ENCODE measurements at regions not wholly inside any gene's neighbourhood (a gene's known extent, or its start where the extent isn't known, plus 50 kb on each side); places are given as distances from the start of the nearest gene placed in this dataset.

- ChIA-PET POLR2A (no interaction called here), RAD21 (ENCODE audit: unreplicated experiment) (no interaction called here), SMC1A (ENCODE audit: uncharacterized antibody, unreplicated experiment) (no interaction called here), CTCF (no interaction called here)
- in situ Hi-C loops (cut with MboI) (no loop called here), intact Hi-C loops (cut with micrococcal nuclease; ENCODE audit: unreplicated experiment) (no loop called here)
- TF ChIP-seq CHD2 (IDR thresholded peaks at IDR 0.05; ENCODE audit: borderline replicate concordance, low read depth, low read length) (no peak), BCL3 (IDR thresholded peaks at IDR 0.05; ENCODE audit: borderline replicate concordance, insufficient read depth, low read depth, low read length, poor library complexity, severe bottlenecking) (no peak), SKIL (IDR thresholded peaks at IDR 0.05; ENCODE audit: low read depth, poor library complexity, severe bottlenecking) (no peak), POLR2A (IDR thresholded peaks at IDR 0.05; ENCODE audit: low read depth, low read length) (no peak), MEF2B (IDR thresholded peaks at IDR 0.05; ENCODE audit: partially characterized antibody, poor library complexity, severe bottlenecking) (no peak)
- no peaks in the 10 kb centered on the region for H3K79me2 ChIP-seq (ENCODE audit: control insufficient read depth, insufficient read depth, low read length)
- H3K4me3 ChIP-seq, result no peak overlapping the region
- no peaks in the 10 kb centered on the region for H3K27me3 ChIP-seq (replicated peaks in 1 of 2; ENCODE audit: control insufficient read depth in 2 of 2, insufficient read depth in 2 of 2, low read length in 1 of 2)
- no peak for ATAC-seq
- H3K4me2 ChIP-seq (ENCODE audit: control insufficient read depth, insufficient read depth), result no peak overlapping the region
- no peak overlapping the region for H3K27ac ChIP-seq (ENCODE audit: control insufficient read depth, insufficient read depth)
- no peak for DNase-seq (ENCODE audit: low read depth, low spot score)
- no peaks in the 10 kb centered on the region for H3K36me3 ChIP-seq (ENCODE audit: control insufficient read depth in 2 of 2, insufficient read depth in 2 of 2, low read length in 1 of 2)
- H3K9ac ChIP-seq (ENCODE audit: control insufficient read depth, insufficient read depth, low read length), result no peak overlapping the region
- H3K9me3 ChIP-seq (replicated peaks; ENCODE audit: control insufficient read depth, insufficient read depth, low read length), result no peaks in the 10 kb centered on the region
- H3K4me1 ChIP-seq (ENCODE audit: control insufficient read depth, insufficient read depth, low read length), result no peaks in the 10 kb centered on the region
- BruUV-seq (replicated peaks), result no TSS peak
- no peaks in the 10 kb centered on the region for H4K20me1 ChIP-seq (ENCODE audit: control insufficient read depth, insufficient read depth)
- no peak overlapping the region for H2AFZ ChIP-seq (ENCODE audit: control insufficient read depth, low read depth, low read length)
- no peak for FAIRE-seq
These were observed 201.8 kb upstream of the MPDZ start for GRCh38 chr9:13481274-13481673.
